Left ventricle myocardium superior (tissue), 1 donor: ENCODE measurements at regions not wholly inside any gene's neighbourhood (a gene's known extent, or its start where the extent isn't known, plus 50 kb on each side); places are given as distances from the start of the nearest gene placed in this dataset.
"Not testable (repeated sequence)": the region's sequence is repeated elsewhere in the genome, so short reads cannot be mapped to it uniquely, and the experiment has no call there.

ENCODE experiments used
- ATAC-seq: fragments of 200-7000 bp; cut with Tn5 transposase; one replicate; pipeline ENCODE4 v1.9.1; 2020; ENCODE audit warnings: mild to moderate bottlenecking, moderate library complexity
- DNase-seq: peaks from one replicate; pipeline ENCODE4 v3.0.0-alpha.2; 2020
- intact Hi-C: fragments of 100-400 bp; cut with micrococcal nuclease; formaldehyde crosslinking; loops from one replicate; pipeline ENCODE4 v1.11.0; 2022
- donor health status: DM: no; HTN: yes; CAD: no; lungs with severe emphysema.

- DNase-seq (no peak), ATAC-seq (no peak)
- intact Hi-C loops = no loop called here
Measured at GRCh38 chrX:40878766-40879165, 143.4 kb upstream of the MED14 start.

- ATAC-seq, intact Hi-C loops, DNase-seq: not testable (repeated sequence)
Measured at GRCh38 chrX:40879172-40879571, 143.8 kb upstream of the MED14 start.

GRCh38 chrX:40880712-40881111, 145.4 kb upstream of the MED14 start:
- intact Hi-C loops = no loop called here
- DNase-seq (no peak), ATAC-seq (no peak)

- intact Hi-C loops = no loop called here
- ATAC-seq = no peak
- no peak for DNase-seq
Measured at GRCh38 chrX:40883021-40883619, 147.8 kb upstream of the MED14 start.

- DNase-seq = no peak
- intact Hi-C loops = no loop called here
- ATAC-seq = no peak
Measured at GRCh38 chrX:40885989-40886388, 150.6 kb upstream of the MED14 start.

GRCh38 chrX:40887476-40887875, 152.1 kb upstream of the MED14 start:
- intact Hi-C loops = no loop called here
- DNase-seq (no peak), ATAC-seq (no peak)

GRCh38 chrX:40891798-40892197, 156.5 kb upstream of the MED14 start:
- DNase-seq (no peak), ATAC-seq (no peak)
- intact Hi-C loops = no loop called here

- no peak for ATAC-seq
Measured at GRCh38 chrX:40893251-40893910, 158.0 kb upstream of the MED14 start.

GRCh38 chrX:40895246-40895645, 159.9 kb upstream of the MED14 start:
- DNase-seq (no peak), ATAC-seq (no peak)
- intact Hi-C loops = no loop called here

More at GRCh38 chrX:40893251-40893910, 158.0 kb upstream of the MED14 start:
- DNase-seq = no peak
- intact Hi-C loops = no loop called here

- DNase-seq = no peak
- no peak for ATAC-seq
- intact Hi-C loops = no loop called here
Measured at GRCh38 chrX:40897718-40898270, 162.5 kb upstream of the MED14 start.

- DNase-seq, intact Hi-C loops, ATAC-seq: not testable (repeated sequence)
Measured at GRCh38 chrX:40904739-40905138, 169.4 kb upstream of the MED14 start.

GRCh38 chrX:40908026-40908425, 172.7 kb upstream of the MED14 start:
- intact Hi-C loops = no loop called here
- ATAC-seq = no peak
- DNase-seq = no peak

GRCh38 chrX:40908857-40909475, 173.6 kb upstream of the MED14 start:
- ATAC-seq (no peak), DNase-seq (no peak)
- intact Hi-C loops = no loop called here

- intact Hi-C loops = no loop called here
- DNase-seq = no peak
- no peak for ATAC-seq
Measured at GRCh38 chrX:40912166-40912565, 173.1 kb upstream of the USP9X start.

GRCh38 chrX:40912576-40912975, 172.7 kb upstream of the USP9X start:
- intact Hi-C loops = no loop called here
- no peak for ATAC-seq
- no peak for DNase-seq

- ATAC-seq (no peak), DNase-seq (no peak)
- intact Hi-C loops = no loop called here
Measured at GRCh38 chrX:40920351-40920750, 164.9 kb upstream of the USP9X start.

- DNase-seq (no peak), ATAC-seq (no peak)
- intact Hi-C loops = no loop called here
Measured at GRCh38 chrX:40922307-40922706, 162.9 kb upstream of the USP9X start.

- intact Hi-C loops, ATAC-seq, DNase-seq: not testable (repeated sequence)
Measured at GRCh38 chrX:40926739-40927427, 158.4 kb upstream of the USP9X start.

- ATAC-seq = no peak
- intact Hi-C loops = no loop called here
- no peak for DNase-seq
Measured at GRCh38 chrX:40928076-40928475, 157.2 kb upstream of the USP9X start.

GRCh38 chrX:40931921-40932320, 153.3 kb upstream of the USP9X start:
- intact Hi-C loops = no loop called here

More at GRCh38 chrX:40931921-40932320, 153.3 kb upstream of the USP9X start:
- peak; percentile 53 for ATAC-seq
- no peak for DNase-seq
